ENCODE measurements at regions not wholly inside any gene's neighbourhood (a gene's known extent, or its start where the extent isn't known, plus 50 kb on each side); places are given as distances from the start of the nearest gene placed in this dataset.

DNA sequence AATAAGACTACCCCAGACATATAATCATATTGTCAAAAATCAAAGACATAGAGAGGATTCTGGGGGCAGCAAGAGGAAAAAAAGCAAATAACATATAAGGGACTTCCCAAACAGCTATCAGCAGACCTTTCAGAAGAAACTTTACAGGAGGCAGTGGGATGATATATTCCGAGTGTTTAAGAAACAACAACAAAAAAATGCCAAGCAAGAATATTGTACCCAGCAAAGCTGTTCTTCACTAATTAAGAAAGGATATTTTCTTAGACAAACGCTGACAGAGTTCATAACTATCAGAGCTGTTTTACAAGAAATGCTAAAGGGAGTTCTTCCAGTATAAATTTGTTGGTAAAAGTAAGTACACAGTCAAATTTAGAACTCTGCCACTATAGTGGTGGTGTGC, 243.3 kb upstream of the AFDN start:
- DNase-seq: no peak

DNA sequence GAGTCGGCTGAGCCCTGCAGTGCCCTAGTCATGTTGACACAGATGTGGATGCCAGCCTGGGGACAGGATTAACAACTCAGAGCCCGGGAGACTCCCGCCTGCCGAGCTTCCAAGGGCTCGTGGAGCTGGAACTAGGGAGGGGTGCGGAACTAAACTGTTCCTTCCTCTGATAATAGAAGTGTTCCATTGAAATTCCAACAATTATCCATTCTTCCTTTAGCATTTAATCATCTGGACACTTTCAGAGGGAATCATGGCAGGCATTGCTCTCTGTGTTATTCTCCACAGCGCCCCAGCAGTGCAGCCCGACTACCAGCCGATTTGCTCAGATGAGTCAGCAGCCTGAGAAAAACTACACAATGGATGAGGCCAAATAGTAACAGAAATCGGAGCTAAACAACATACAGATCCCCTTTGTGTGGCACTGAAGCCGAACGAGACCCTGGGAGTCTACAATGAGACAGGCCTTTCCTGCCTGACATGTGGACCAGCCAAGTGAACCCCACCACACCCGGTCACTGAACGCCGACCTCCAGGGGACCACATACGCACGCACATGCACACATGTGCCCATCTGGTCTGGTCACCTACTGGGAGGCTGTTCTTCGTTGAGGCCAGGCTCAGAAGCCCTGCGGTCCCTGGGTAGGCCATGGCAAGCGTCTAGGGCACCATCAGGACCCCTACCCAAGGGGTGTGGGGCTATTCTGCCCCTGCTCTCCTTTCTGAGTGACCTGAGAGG, 238.4 kb upstream of the AFDN start:
- no peak for DNase-seq

DNA sequence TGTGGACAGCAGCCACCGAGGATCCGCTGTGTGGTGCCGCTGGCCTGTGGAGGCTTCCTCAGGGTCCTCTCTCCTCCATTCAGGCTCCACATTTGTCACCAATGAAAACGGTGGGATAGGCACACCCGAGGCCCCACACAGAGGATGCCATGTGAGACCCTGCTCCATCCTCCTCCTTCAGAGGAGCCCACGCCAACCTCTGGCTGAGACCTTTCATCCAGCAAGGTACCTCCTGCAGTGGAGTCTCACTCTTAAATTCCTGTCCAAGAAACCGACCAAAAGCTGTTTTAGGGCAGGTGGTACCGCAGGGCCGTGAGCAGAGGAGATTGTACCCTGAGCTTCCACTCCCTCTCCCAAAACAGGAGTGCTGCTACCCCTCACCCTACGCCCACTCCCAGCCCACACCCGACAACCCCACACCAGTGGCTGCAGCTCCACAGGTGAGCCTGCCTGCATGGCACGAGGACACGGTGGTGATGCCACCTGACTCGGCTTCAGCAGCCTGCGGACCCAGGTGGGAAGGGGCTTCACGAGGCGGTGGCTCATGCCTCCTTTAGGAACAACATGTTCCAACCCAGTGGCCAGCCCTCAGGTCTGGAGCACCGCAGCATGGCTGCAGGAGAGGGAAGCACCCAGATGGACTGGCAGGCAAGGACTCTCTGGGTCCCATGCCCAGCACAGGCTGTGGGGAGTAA, 237.6 kb upstream of the AFDN start:
- DNase-seq: no peak

DNA sequence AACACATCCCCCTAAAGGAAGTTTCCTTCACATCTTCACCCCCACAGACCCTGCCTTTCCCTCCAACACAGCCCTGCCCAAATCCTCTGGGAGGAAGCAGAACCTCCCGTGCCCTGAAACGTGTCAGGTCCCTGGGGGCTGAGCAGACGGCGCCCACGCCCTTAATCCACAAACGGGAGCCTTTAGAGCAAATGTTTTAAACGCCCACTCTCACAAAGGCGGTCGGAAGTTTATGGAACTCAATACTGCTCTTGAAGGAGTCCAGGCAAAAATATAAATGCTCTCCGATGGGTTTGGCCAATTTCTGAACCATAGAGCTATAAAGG, 237.1 kb upstream of the AFDN start:
- no peak for DNase-seq

DNA sequence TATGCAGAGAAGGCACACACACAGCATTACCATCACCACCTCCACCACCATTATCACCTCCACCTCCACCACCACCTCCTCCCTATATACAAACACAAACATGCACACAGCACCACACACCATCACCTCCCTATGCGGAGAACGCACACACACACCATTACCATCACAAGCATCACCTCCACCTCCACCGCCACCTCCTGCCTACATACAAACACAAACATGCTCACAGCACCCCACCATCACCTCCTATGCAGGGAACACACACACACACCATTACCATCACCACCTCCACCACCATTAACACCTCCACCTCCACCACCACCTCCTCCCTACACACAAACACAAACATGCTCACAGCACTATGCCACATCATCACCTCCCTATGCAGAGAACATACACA, 236.5 kb upstream of the AFDN start:
- DNase-seq: no peak
